Left cardiac atrium (tissue), 4 donors: ENCODE measurements at regions not wholly inside any gene's neighbourhood (a gene's known extent, or its start where the extent isn't known, plus 50 kb on each side); places are given as distances from the start of the nearest gene placed in this dataset.
"Not testable (repeated sequence)": the region's sequence is repeated elsewhere in the genome, so short reads cannot be mapped to it uniquely, and the experiment has no call there.

ENCODE experiments used
- ATAC-seq, 2 donors: fragments of 200-7000 bp; cut with Tn5 transposase; one replicate each; pipeline ENCODE4 v1.9.1; 2020; ENCODE audit warnings: mild to moderate bottlenecking in 2 of 2, moderate library complexity in 2 of 2
- DNase-seq: peaks from one replicate; pipeline ENCODE4 v3.0.0-alpha.2; 2020
- intact Hi-C, 2 donors: fragments of 100-400 bp; cut with DNase I; formaldehyde crosslinking; loops; one replicate each; pipeline versions ENCODE4 v1.14.1 to v1.15.1; 2022 to 2023
- donor health status: DM: no; HTN: yes; CAD: no.
- donor health status: DM: no; HTN: yes; CAD: no; lungs with severe emphysema.
- donor health status: DM: yes; HTN: yes; CAD: no.
- donor health status: Dilated cardiomyopathy.

DNA sequence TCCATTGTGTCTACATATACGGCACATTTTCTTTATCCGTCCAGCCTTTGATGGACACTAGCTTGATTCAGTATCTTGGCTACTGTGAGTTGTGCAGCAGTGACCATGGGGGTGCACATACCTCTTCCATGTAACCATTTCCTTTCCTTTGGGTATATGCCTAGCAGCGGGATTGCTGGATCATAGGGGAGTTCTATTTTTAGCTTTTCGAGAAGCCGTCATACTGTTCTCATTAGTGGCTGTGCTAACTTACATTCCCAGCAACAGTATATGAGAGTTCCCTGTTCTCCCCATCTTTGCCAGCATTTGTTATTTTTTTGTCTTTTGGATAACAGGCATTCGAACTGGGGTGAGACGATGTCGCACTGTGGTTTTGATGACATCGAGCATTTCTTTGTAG is 395.0 kb downstream of the SMOC2 start:
- ATAC-seq (no peak), DNase-seq (no peak)
- intact Hi-C loops, result no loop called here

DNA sequence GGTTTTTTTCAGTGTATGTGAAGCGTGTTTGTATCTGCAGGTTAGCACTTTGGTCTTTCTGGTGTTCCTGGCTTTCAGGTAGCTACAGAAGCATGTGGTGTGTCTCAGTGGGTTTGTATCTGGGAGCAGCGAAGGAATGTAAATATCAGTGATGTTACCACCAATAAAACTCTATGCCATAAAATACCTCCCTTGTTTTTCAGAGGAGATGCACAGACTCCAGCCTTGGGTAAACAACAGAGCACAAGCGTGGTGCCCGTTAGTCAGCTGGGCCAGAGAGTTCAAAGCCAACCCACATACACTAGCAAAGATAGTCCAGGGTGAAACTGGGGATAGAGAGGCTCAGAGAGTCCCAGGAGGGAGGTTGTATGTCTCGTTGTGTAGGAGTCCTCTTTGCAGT is 393.8 kb downstream of the SMOC2 start:
- intact Hi-C loops, result no loop called here

DNA sequence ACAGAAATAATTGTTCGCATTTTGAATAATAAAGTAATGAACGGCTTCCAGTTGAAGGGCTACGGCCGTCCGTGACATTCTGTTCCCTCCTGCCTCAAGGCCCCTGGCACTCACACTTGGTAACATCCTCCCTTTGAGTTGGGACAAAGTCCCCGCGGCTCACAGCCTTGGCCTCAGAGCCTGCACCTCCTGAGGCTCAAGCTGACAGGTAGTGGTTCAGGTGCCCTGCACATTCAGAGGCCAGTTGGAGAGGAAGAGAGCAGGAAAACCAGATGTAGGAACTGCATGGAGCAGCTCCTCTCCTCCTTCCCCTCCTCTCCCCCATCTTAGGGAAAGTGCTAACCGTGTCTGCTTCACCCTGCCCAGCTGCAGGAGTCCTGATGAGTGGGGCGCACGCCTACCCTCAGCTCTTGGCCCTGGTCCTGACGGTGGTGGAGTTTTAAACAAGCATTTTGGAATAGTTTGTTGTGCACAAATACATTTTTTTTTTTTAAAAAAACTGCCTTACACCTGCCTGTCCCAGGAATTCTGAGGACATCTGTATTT is 393.1 kb downstream of the SMOC2 start:
- no peak for ATAC-seq
- no peak for DNase-seq
- intact Hi-C loops, result no loop called here

More for the DNA sequence above, 393.8 kb downstream of the SMOC2 start:
- no peak for DNase-seq
- no peak for ATAC-seq

DNA sequence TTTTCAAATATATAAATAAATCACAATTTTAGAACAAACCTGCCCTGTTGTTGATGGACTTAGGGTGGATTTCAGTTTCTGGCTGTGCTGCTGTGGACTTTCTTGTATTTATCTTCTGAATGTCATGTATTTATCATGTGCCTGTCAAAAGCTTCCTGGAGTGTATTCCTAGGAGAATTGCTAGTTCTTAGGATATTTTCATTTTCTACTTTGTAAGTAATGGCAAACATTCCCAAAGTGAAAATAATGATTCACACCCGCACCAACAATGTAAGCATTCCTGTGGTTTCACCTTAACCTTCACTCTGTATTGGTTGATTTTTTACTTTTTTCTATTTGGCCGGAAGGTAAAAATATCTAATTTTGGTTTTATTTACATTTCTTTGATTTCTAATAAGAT is 387.8 kb downstream of the SMOC2 start:
- no peak for ATAC-seq
- intact Hi-C loops, result no loop called here
- no peak for DNase-seq

DNA sequence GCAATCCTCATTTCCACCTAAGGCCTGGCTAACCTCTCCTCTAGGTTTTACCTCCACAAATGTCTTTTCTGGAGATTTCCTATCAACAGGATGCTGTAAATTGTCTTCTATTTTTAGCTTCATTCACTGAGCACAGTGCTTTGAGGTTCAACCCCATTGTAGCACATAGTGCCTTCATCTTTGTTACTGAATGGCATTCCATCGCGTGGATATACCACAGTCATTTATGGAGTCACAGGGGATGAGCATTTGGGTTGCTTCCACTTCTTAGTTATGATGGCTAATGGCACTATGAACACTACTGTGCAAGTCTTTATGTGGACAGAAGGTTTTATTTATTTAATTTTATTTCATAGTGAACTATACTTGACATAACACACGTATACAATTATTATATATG is 387.1 kb downstream of the SMOC2 start:
- DNase-seq, result no peak
- intact Hi-C loops, result no loop called here

DNA sequence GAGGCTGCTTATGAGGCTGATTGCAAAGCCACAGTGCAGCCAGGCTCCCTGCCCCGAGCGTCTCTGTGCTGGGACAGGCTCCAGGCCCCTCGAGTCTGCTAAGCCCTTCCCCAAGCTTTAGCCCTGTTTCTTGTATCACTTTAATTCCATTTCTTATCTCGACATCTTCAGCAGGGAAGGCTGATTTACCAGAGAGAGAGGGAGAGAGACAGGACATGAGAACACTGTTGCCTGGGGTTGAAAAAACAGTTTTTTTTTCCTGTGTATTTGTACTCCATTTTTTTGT is 386.5 kb downstream of the SMOC2 start:
- ATAC-seq (no peak), DNase-seq (no peak)
- intact Hi-C loops, result no loop called here

More for the DNA sequence above, 387.1 kb downstream of the SMOC2 start:
- no peak for ATAC-seq

DNA sequence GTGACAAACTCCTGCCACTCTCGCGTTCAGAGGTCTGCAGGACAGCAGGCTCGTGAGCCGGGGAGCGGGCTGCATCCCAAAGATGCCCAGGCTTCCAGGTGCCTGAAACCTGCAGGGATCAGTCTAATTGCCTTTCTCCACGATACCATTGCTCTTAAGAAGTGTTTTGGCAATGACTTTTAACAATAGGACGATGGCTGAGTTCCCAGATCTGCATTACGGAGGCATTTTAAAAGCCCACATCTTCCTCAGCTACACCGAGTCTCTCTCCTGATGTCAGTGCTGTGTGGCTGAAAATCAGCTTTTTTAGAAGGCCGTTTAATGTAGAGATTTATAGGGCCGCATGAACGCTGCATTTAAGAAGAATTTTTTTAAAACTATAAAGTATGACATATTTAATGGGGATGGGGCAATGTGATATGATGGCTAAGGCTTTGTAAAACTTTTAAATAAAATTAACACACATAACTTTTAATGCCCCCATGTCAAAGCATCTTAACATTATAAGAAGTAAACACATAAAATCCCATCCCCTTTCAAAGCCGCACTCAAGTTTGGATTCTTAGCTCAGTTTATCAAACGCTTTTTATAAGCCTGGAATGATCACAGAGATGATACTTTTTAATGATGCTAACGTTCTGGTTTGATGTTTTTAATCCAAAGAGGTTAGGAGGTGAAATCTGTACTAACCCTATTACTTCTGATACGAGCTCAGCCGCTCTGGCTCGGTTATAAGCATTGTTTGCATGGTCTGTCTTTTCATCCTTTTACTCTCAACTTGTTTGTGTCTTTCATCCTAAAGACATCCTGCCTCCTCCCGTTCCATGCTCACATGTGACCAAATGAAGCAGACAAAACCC is 386.0 kb downstream of the SMOC2 start:
- ATAC-seq, result no peak
- intact Hi-C loops, result no loop called here
- DNase-seq, result no peak

DNA sequence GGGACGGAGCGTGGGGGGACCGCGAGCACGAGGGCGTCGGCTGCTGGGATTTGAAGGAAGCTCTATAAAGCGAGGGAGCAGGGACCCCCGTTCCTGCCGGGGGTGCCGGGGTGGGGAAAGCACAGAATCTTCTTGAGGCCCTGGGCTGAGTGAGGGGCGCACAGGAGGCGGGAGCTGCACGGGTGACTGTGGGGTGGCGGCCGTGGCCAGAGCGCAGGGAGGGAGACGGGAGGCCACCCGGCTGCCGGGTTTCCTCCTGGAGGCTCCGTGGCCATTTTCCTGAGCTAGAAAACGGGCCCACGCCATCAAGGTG is 385.1 kb downstream of the SMOC2 start:
- intact Hi-C loops, result no loop called here
- ATAC-seq (no peak), DNase-seq (no peak)

DNA sequence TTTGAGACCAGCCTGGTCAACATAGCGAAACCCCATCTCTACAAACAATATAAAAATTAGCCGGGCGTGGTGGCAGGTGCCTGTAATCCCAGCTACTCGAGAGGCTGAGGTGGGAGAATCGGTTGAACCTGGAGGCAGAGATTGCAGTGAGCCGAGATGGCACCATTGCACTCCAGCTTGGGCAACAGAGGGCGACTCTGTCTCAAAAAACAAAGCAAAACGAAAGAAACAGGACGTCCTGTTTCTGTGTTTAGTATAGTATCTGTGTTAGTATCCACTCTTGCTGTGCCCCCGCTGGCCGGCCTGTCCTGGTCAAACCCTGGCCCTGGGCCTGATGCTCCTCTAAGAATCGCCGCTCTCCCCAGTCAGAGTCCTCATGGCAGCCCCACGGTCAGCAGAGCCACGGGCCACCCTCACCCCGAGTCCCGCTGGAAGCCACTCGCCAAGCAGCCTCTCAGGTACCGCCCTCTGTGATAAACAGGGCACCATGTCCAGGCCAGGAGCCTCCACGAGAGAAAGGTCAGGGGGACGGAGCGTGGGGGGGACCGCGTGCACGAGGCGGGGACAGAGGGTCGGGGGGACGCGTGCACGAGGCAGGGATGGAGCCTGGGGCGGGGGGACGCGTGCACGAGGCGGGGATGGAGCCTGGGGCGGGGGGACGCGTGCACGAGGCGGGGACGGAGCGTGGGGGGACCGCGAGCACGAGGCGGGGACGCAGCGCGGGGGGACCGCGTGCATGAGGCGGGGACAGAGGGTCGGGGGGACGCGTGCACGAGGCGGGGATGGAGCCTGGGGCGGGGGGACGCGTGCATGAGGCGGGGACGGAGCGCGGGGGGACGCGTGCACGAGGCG is 384.5 kb downstream of the SMOC2 start:
- intact Hi-C loops, result no loop called here
- ATAC-seq (no peak), DNase-seq (no peak)

DNA sequence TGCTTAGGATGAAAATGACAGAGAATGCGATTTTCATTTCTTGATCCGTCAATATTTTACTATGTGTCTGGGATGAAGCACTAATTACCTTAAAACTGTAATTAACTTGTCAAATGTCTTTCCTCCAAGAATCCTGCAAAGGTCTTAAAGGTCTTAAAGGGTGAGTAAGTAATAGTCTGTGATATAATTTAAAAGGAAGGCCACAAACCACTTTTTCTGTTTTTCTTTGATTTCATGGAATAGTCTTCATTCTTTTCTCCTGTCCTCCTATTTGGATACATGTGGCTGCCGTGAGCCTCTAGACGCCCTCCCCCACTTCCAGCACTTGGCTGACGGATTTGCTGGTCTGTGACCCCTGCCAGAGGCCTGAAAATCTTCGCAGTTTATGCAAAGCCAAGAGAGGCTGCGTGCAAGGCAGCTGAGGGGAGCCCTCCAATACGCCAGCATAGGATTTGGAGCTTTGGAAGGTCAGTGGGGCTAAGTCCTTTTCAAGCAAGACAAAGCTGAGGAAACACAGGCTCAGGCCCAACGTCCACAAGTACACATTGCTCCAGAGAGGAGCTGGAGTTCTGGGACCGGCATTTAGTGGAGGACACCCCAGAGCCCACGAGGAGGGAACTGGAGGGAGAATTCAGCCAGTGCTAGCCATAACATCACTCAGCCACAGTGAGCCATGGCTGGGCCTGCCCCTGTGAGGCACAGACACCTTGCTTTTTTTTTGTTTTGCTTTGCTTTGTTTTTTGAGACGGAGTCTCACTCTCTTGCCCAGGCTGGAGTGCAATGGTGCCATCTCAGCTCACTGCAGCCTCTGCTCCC is 382.6 kb downstream of the SMOC2 start:
- intact Hi-C loops, result no loop called here
- peak in 1 of 2 donors; percentile 38 for ATAC-seq
- DNase-seq, result no peak

DNA sequence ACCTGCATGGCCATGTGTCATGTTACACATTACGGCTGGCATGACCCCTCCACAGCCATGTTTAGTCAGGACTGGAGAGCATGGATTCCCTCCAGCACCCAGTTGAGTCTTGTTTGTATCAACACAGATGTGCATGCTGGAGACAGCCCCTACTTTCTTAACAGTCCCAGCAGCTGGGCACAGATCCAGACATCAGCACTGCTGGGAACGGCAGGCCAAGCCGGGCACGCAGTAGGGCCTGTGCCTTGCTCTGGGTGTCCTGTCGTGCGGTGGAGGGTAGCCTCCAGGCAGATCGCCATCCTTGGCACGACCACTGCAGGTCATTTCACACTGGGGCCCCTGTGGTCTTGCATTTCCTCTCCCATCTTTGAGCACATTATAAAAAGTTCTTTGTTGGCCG is 381.4 kb downstream of the SMOC2 start:
- ATAC-seq (no peak), DNase-seq (no peak)
- intact Hi-C loops, result no loop called here

DNA sequence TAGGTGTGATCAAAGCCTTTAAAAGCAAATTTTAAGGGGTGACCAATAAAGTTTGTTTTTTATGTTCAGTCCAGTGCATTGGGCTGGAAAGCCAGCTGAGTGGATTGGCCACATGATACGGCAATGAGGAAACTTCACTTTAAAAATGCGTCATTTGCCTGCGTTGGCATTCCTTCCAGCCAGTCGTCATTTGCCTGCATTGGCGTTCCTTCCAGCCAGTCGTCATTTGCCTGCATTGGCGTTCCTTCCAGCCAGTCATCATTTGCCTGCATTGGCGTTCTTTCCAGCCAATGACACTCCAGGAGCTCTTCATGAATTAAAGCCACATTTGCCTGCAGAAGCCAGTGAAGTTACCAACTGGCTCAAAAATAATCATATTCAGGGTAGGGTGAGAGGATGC is 378.6 kb downstream of the SMOC2 start:
- intact Hi-C loops, result no loop called here
- ATAC-seq (no peak), DNase-seq (no peak)

DNA sequence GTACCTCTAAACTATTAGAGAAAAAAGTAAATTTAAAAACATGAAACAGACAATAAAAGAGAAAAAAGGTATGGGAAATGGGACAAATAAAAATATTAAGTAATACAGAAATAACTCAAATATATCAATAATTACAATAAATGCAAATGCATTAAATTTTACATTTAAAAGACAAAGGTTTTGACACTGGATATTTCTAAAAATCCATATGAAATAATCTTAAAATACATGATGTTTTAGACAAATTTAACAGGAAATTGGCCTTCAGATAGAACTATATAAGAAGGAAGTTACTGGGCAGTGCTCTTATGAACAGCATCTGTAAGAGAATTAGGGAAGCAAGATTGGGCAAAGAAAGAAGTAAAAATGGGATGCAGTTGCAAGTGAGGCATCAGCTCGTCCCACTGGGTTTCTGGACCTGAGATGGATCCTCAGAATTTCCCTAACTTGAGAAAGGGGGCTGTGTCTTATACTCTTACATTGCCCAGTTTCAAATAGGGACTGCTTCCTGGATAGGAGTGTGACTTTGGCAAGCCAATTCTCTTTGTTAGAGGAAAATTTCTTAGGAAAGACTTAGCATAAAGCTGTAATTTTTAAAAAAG is 376.7 kb downstream of the SMOC2 start:
- no peak for DNase-seq
- ATAC-seq, result no peak
- intact Hi-C loops, result no loop called here

DNA sequence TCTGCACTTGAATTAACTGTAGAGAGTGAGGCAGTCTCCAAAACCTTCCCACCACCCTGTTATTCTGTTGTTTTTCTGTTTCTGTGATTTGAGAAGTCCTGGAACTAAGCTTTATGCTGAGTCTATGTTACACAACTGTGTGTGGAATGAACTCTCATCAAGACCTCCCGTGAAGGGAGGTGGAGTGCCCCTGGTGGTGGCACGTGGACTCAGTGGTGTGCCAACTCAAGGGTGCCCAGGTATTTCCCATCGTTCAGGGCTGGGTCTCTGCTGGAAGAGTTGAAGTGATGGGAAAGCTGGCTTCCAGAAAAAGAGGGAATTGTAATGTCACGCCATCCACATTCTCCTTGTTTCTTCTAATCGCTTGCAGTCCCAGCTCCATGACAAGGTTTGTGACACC is 374.2 kb downstream of the SMOC2 start:
- no peak for DNase-seq
- intact Hi-C loops, result no loop called here
- no peak for ATAC-seq

DNA sequence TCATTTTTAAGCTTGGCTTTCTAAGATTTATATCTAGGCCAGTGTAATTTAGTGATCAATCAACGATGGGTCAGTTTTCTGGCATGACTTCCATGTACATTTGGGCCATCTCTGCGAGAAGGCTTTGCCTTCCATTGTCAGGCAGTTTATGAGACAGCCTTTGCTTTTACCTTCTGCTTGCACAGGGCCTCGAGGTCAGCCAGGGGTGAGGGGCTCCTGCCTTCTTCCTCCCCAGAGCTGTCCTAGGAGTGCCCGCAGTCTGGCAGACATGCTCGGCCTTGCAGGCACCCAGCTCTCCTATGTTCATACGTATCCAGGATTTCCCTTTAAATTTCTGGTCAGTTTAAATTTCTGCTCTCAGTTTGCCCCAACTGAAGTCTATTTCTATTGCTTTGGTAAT is 367.2 kb downstream of the SMOC2 start:
- DNase-seq (no peak), ATAC-seq (no peak)
- intact Hi-C loops, result no loop called here

DNA sequence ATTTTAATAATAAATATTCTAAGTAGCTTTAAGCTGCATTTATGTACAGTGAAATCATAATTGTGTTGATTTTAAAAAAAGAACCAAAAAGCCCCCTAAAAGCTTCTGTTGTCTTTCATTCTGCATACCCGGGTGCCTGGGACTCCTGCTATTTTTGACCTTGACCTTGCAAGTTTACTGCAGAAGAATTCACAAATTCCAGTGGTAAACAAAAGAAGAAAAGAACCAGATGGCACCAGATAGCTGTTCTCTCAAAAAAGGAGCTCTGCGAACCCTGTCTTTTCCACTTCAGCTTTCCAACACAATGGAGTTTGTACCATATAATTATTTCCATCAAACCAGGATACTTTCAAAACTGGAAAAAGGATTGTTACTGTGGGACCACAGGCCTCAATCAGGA is 363.3 kb downstream of the SMOC2 start:
- intact Hi-C loops, result no loop called here
- ATAC-seq, result no peak
- no peak for DNase-seq

DNA sequence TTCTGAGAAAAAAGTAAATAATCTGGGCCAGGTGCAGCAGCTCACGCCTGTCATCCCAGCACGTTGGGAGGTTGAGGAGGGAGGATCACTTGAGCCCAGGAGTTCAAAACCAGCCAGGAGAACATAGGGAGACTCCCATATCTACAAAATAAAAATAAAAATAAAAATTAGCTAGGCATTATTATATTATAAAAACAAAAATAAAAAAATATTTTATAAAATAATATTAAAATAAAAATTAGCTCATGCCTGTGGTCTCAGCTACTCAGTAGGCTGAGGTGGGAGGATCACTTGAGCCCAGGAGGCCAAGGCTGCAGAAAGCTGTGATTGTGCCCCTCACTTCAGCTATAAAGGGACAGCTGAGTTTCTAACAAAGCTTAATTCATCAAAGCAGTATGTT is 362.9 kb downstream of the SMOC2 start:
- DNase-seq (no peak), ATAC-seq (no peak)
- intact Hi-C loops, result no loop called here

DNA sequence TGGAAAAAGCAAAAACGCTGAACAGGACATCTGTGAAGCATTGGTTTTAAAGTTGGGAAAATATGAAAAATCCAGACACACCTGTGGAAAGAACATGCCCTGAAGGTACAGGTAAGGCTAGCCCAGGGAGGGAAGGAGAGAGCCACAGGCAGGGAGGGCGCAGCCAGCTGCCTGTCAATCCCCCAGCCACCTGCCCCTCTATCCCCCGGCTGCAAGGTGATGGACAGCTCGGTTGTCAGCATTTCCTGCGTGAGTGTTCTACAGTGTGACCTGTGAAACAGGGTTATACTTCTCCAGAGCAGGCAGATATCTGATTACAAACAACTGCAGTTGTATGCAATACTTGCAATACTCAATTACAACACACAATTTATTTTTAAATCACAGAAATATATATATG is 358.1 kb downstream of the SMOC2 start:
- no peak for DNase-seq
- intact Hi-C loops, result no loop called here
- ATAC-seq, result no peak

DNA sequence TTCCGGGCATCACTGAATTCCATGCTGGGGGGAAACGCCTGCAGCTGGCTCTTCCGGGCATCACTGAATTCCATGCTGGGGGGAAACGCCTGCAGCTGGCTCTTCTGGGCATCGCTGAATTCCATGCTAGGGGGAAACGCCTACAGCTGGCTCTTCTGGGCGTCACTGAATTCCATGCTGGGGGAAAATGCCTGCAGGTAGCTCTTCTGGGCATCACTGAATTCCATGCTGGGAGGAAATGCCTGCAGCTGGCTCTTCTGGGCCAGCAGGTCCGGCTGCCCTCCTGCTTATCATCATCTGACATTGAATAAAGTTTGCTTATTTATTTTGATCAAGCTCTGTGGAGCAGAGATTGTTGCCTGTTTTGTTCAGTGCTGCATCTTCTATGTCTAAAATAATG is 355.1 kb downstream of the SMOC2 start:
- intact Hi-C loops, result no loop called here
- no peak for ATAC-seq
- DNase-seq, result no peak

DNA sequence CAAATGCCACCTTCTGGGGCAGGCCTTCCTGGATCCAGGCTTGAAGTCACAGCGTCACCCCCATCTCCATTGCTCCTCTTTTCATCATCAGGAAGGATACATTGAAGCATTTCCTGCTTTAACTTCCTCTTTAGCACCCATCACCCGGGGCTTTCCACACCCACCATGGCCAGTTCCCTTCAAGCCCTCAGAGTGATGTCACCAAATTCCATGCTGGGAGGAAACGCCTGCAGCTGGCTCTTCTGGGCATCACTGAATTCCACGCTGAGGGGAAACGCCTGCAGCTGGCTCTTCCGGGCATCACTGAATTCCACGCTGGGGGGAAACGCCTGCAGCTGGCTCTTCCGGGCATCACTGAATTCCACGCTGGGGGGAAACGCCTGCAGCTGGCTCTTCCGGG is 354.6 kb downstream of the SMOC2 start:
- DNase-seq, intact Hi-C loops, ATAC-seq: not testable (repeated sequence)
